ENCODE measurements at regions not wholly inside any gene's neighbourhood (a gene's known extent, or its start where the extent isn't known, plus 50 kb on each side); places are given as distances from the start of the nearest gene placed in this dataset.

GRCh38 chr4:14620567-14621141, 381.6 kb upstream of the CPEB2 start:
- DNase-seq (ENCODE audit: low spot score) = no peak

- DNase-seq (ENCODE audit: low spot score) = no peak
Observed at GRCh38 chr4:14621731-14622463, 380.4 kb upstream of the CPEB2 start.

GRCh38 chr4:14627038-14627437, 375.2 kb upstream of the CPEB2 start:
- no peak for DNase-seq (ENCODE audit: low spot score)

- no peak for DNase-seq (ENCODE audit: low spot score)
Observed at GRCh38 chr4:14631806-14632440, 370.4 kb upstream of the CPEB2 start.

GRCh38 chr4:14636563-14636962, 365.7 kb upstream of the CPEB2 start:
- no peak for DNase-seq (ENCODE audit: low spot score)

- DNase-seq (ENCODE audit: low spot score) = no peak
Observed at GRCh38 chr4:14640476-14640875, 361.8 kb upstream of the CPEB2 start.

- DNase-seq (ENCODE audit: low spot score) = no peak
Observed at GRCh38 chr4:14641871-14642270, 360.4 kb upstream of the CPEB2 start.

- no peak for DNase-seq (ENCODE audit: low spot score)
Observed at GRCh38 chr4:14644580-14645282, 357.6 kb upstream of the CPEB2 start.

- DNase-seq (ENCODE audit: low spot score) = no peak
Observed at GRCh38 chr4:14646831-14647230, 355.4 kb upstream of the CPEB2 start.

- DNase-seq (ENCODE audit: low spot score) = no peak
Observed at GRCh38 chr4:14650127-14650526, 352.2 kb upstream of the CPEB2 start.

GRCh38 chr4:14652522-14652921, 349.8 kb upstream of the CPEB2 start:
- no peak for DNase-seq (ENCODE audit: low spot score)

- no peak for DNase-seq (ENCODE audit: low spot score)
Observed at GRCh38 chr4:14653338-14653737, 348.9 kb upstream of the CPEB2 start.

GRCh38 chr4:14659286-14659685, 343.0 kb upstream of the CPEB2 start:
- no peak for DNase-seq (ENCODE audit: low spot score)

- no peak for DNase-seq (ENCODE audit: low spot score)
Observed at GRCh38 chr4:14667624-14668151, 334.6 kb upstream of the CPEB2 start.

- DNase-seq (ENCODE audit: low spot score) = no peak
Observed at GRCh38 chr4:14668296-14668695, 334.0 kb upstream of the CPEB2 start.

- DNase-seq (ENCODE audit: low spot score) = no peak
Observed at GRCh38 chr4:14669371-14669770, 332.9 kb upstream of the CPEB2 start.

- DNase-seq (ENCODE audit: low spot score) = no peak
Observed at GRCh38 chr4:14671146-14671545, 331.1 kb upstream of the CPEB2 start.

GRCh38 chr4:14675279-14675985, 326.8 kb upstream of the CPEB2 start:
- DNase-seq (ENCODE audit: low spot score) = no peak

GRCh38 chr4:14679906-14680305, 322.4 kb upstream of the CPEB2 start:
- DNase-seq (ENCODE audit: low spot score) = no peak

- no peak for DNase-seq (ENCODE audit: low spot score)
Observed at GRCh38 chr4:14681330-14681729, 321.0 kb upstream of the CPEB2 start.

- DNase-seq (ENCODE audit: low spot score) = no peak
Observed at GRCh38 chr4:14693728-14694127, 308.6 kb upstream of the CPEB2 start.
